ENCODE measurements at regions not wholly inside any gene's neighbourhood (a gene's known extent, or its start where the extent isn't known, plus 50 kb on each side); places are given as distances from the start of the nearest gene placed in this dataset.

DNA sequence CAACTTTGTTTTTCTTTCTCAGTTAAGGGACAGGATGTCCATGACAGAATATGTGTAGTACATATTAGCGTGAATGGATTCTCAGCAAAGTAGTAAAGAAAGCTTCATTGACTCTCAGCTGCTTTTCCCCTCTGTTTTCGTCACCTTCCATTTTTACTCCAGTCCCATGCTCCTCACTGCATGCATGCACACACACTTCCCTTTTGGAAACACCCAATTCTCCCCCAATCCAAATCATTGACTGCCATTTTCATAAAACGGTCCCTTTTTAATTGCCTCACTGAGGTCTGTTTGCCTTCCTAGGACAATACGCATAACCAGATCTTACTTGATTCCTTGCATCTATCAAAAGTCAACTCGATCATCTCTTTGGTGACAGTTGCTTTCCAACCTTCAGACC is 287.5 kb upstream of the PARD3B start:
- peaks cover 23% of the 10 kb centered on the region for H3K27me3 ChIP-seq
- no peak overlapping the region for H3K27ac ChIP-seq
- peaks cover 17% of the 10 kb centered on the region for H3K4me1 ChIP-seq (ENCODE audit: low read depth)
- no peak overlapping the region for H3K4me3 ChIP-seq
- H3K36me3 ChIP-seq: no peaks in the 10 kb centered on the region
- H3K9me3 ChIP-seq (ENCODE audit: low read depth): no peaks in the 10 kb centered on the region
- TF ChIP-seq CTCF (IDR thresholded peaks at IDR 0.05; ENCODE audit: low read depth, low read length): no peak
- no peak for DNase-seq (ENCODE audit: low read depth in 1 of 2, low spot score in 1 of 2)

DNA sequence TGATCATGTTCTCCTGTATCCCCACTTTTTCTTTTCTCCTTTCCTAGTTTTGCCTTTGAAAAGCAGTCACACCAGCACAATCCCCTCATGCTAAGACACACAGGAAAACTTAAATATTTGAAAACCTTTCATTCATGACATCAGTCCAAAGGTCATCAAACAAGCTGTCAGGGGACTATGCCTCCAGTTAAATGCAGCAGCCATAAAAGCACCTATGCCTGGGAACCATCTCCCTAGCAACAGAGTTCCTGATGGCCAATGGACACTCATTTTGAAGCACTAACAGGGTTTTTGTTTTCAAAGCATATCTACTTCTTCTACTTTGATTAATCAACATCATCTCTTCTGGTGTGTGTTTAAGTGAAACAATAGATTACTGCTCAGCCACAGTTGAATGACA is 286.4 kb upstream of the PARD3B start:
- no peaks in the 10 kb centered on the region for H3K36me3 ChIP-seq
- no peak for TF ChIP-seq CTCF (IDR thresholded peaks at IDR 0.05; ENCODE audit: low read depth, low read length)
- H3K27ac ChIP-seq: no peak overlapping the region
- peaks cover 29% of the 10 kb centered on the region for H3K27me3 ChIP-seq
- H3K9me3 ChIP-seq (ENCODE audit: low read depth): no peaks in the 10 kb centered on the region
- peaks cover 17% of the 10 kb centered on the region for H3K4me1 ChIP-seq (ENCODE audit: low read depth)
- DNase-seq (ENCODE audit: low read depth in 1 of 2, low spot score in 1 of 2): no peak
- H3K4me3 ChIP-seq: no peak overlapping the region

- Histone ChIP-seq H3K36me3 (no peaks in the 10 kb centered on the region), H3K27me3 (peaks cover 38% of the 10 kb centered on the region), H3K4me3 (no peak overlapping the region), H3K4me1 (ENCODE audit: low read depth) (peaks cover 6% of the 10 kb centered on the region), H3K27ac (no peak overlapping the region), H3K9me3 (ENCODE audit: low read depth) (no peaks in the 10 kb centered on the region)
- DNase-seq (ENCODE audit: low read depth in 1 of 2, low spot score in 1 of 2): peak; percentile 81 to 90
- peak; percentile 82 for TF ChIP-seq CTCF (IDR thresholded peaks at IDR 0.05; ENCODE audit: low read depth, low read length)
Observed at GRCh38 chr2:204260162-204260877, 285.0 kb upstream of the PARD3B start.

GRCh38 chr2:204260901-204261300 is 284.4 kb upstream of the PARD3B start:
- peaks cover 2% of the 10 kb centered on the region for H3K4me1 ChIP-seq (ENCODE audit: low read depth)

GRCh38 chr2:204261846-204262245 is 283.4 kb upstream of the PARD3B start:
- TF ChIP-seq CTCF (IDR thresholded peaks at IDR 0.05; ENCODE audit: low read depth, low read length): no peak
- DNase-seq (ENCODE audit: low read depth in 1 of 2, low spot score in 1 of 2): no peak
- Histone ChIP-seq H3K9me3 (ENCODE audit: low read depth) (no peaks in the 10 kb centered on the region), H3K4me3 (no peak overlapping the region), H3K27ac (no peak overlapping the region), H3K4me1 (ENCODE audit: low read depth) (no peaks in the 10 kb centered on the region), H3K36me3 (no peaks in the 10 kb centered on the region), H3K27me3 (peaks cover 41% of the 10 kb centered on the region)

More at GRCh38 chr2:204260901-204261300, 284.4 kb upstream of the PARD3B start:
- no peak overlapping the region for H3K27ac ChIP-seq
- no peak for TF ChIP-seq CTCF (IDR thresholded peaks at IDR 0.05; ENCODE audit: low read depth, low read length)
- no peaks in the 10 kb centered on the region for H3K9me3 ChIP-seq (ENCODE audit: low read depth)
- no peaks in the 10 kb centered on the region for H3K36me3 ChIP-seq
- H3K27me3 ChIP-seq: peaks cover 41% of the 10 kb centered on the region
- no peak overlapping the region for H3K4me3 ChIP-seq
- DNase-seq (ENCODE audit: low read depth in 1 of 2, low spot score in 1 of 2): no peak
